ENCODE measurements at regions not wholly inside any gene's neighbourhood (a gene's known extent, or its start where the extent isn't known, plus 50 kb on each side); places are given as distances from the start of the nearest gene placed in this dataset.

GRCh38 chr4:175127314-175127713, 209.2 kb downstream of the ADAM29 start:
- no peak for DNase-seq (ENCODE audit: low spot score)

GRCh38 chr4:175129797-175130196, 211.6 kb downstream of the ADAM29 start:
- no peak for DNase-seq (ENCODE audit: low spot score)

GRCh38 chr4:175139205-175139604, 221.0 kb downstream of the ADAM29 start:
- DNase-seq (ENCODE audit: low spot score): no peak

GRCh38 chr4:175143116-175143515, 225.0 kb downstream of the ADAM29 start:
- DNase-seq (ENCODE audit: low spot score): no peak

GRCh38 chr4:175146799-175147198, 228.6 kb downstream of the ADAM29 start:
- no peak for DNase-seq (ENCODE audit: low spot score)

- DNase-seq (ENCODE audit: low spot score): no peak
Observed at GRCh38 chr4:175147233-175147632, 229.1 kb downstream of the ADAM29 start.

GRCh38 chr4:175166020-175166419, 247.9 kb downstream of the ADAM29 start:
- no peak for DNase-seq (ENCODE audit: low spot score)

- DNase-seq (ENCODE audit: low spot score): no peak
Observed at GRCh38 chr4:175176710-175177109, 258.6 kb downstream of the ADAM29 start.

GRCh38 chr4:175190654-175191053, 272.5 kb downstream of the ADAM29 start:
- no peak for DNase-seq (ENCODE audit: low spot score)

- DNase-seq (ENCODE audit: low spot score): no peak
Observed at GRCh38 chr4:175198056-175198455, 279.9 kb downstream of the ADAM29 start.

GRCh38 chr4:175215208-175215607, 297.1 kb downstream of the ADAM29 start:
- DNase-seq (ENCODE audit: low spot score): no peak

GRCh38 chr4:175215657-175216056, 297.5 kb downstream of the ADAM29 start:
- DNase-seq (ENCODE audit: low spot score): no peak

GRCh38 chr4:175229154-175229553, 311.0 kb downstream of the ADAM29 start:
- DNase-seq (ENCODE audit: low spot score): no peak

- DNase-seq (ENCODE audit: low spot score): no peak
Observed at GRCh38 chr4:175234162-175234561, 316.0 kb downstream of the ADAM29 start.

- DNase-seq (ENCODE audit: low spot score): no peak
Observed at GRCh38 chr4:175238827-175239517, 320.8 kb downstream of the ADAM29 start.

- DNase-seq (ENCODE audit: low spot score): no peak
Observed at GRCh38 chr4:175246941-175247340, 328.8 kb downstream of the ADAM29 start.

GRCh38 chr4:175252642-175253041, 334.5 kb downstream of the ADAM29 start:
- no peak for DNase-seq (ENCODE audit: low spot score)

- DNase-seq (ENCODE audit: low spot score): no peak
Observed at GRCh38 chr4:175253184-175253902, 335.2 kb downstream of the ADAM29 start.

GRCh38 chr4:175263537-175263936, 345.4 kb downstream of the ADAM29 start:
- DNase-seq (ENCODE audit: low spot score): no peak

GRCh38 chr4:175271010-175271630, 353.0 kb downstream of the ADAM29 start:
- DNase-seq (ENCODE audit: low spot score): no peak

- DNase-seq (ENCODE audit: low spot score): no peak
Observed at GRCh38 chr4:175273995-175274753, 356.0 kb downstream of the ADAM29 start.

GRCh38 chr4:175277816-175278215, 359.7 kb downstream of the ADAM29 start:
- DNase-seq (ENCODE audit: low spot score): no peak

All from AG08395 (cell line).